ENCODE measurements at regions not wholly inside any gene's neighbourhood (a gene's known extent, or its start where the extent isn't known, plus 50 kb on each side); places are given as distances from the start of the nearest gene placed in this dataset.

DNA sequence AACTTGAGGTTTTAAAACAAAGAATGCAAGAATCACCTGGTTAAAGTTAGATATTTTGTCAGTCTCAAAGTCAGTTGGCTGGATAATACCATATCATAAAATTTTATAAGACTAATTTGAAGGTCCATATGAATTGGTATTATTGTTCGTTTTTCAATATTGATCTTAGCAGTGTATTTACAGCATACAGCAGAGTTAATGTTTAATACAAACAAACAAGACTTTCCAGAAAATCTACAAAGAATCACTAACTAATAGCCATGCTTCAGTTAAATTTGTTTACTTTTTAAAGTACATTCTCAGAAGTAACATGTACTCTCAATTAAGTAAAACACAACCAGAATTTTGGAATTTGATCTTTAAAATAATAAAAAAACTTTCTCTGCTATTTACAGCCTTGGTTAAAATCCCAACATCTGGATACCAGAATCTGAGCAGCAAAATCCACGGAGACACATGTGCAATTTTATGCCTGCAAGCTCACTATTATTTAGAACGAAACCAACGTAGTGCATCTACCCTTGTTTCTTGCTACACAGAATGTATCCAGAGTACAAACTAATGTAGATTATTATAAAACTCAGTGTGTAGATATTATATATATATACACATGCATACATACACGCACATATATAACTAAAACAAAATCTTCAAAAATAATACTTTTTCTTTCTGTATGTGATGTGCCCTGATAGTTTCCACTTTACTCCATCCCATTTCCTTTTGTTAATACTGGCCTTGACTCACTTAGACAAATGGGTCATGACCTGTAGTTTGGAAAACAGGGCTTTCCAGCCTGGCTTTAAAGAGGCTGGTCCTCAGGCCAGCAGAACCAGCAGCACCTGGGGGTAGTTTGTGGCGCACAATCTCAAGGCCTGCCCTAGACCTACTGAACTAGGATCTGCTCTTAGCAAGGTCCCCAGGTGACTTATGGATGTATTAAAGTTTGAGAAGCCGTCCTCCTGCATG, 63.6 kb upstream of the ERG start:
- H3K27ac ChIP-seq (ENCODE audit: extremely low read depth, low read depth, low read length) = no peak overlapping the region
- ChIA-PET CTCF (no interaction called here), POLR2A (no interaction called here)
- no peaks in the 10 kb centered on the region for H3K36me3 ChIP-seq (ENCODE audit: control insufficient read depth in 2 of 2, insufficient read depth in 1 of 2, low read length in 2 of 2)
- TF ChIP-seq CTCF (tag by site-specific recombination; IDR thresholded peaks at IDR 0.05) = no peak
- TF ChIP-seq ZNF623 (tag by site-specific recombination; IDR thresholded peaks at IDR 0.05) = no peak
- TF ChIP-seq, protein P1, sequence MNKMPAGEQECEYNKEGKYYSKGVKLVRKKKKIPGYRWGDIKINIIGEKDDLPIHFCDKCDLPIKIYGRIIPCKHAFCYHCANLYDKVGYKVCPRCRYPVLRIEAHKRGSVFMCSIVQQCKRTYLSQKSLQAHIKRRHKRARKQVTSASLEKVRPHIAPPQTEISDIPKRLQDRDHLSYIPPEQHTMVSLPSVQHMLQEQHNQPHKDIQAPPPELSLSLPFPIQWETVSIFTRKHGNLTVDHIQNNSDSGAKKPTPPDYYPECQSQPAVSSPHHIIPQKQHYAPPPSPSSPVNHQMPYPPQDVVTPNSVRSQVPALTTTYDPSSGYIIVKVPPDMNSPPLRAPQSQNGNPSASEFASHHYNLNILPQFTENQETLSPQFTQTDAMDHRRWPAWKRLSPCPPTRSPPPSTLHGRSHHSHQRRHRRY (tag by site-specific recombination; IDR thresholded peaks at IDR 0.05) = no peak
- no peak for TF ChIP-seq OSR2 (tag by site-specific recombination; IDR thresholded peaks at IDR 0.05)
- TF ChIP-seq ZNF37A (tag by site-specific recombination; IDR thresholded peaks at IDR 0.05) = no peak
- TF ChIP-seq ZNF555 (tag by site-specific recombination; conservative IDR thresholded peaks at IDR 0.05) = no peak
- no peak for TF ChIP-seq ZNF426 (tag by site-specific recombination; IDR thresholded peaks at IDR 0.05)
- TF ChIP-seq, protein P2, sequence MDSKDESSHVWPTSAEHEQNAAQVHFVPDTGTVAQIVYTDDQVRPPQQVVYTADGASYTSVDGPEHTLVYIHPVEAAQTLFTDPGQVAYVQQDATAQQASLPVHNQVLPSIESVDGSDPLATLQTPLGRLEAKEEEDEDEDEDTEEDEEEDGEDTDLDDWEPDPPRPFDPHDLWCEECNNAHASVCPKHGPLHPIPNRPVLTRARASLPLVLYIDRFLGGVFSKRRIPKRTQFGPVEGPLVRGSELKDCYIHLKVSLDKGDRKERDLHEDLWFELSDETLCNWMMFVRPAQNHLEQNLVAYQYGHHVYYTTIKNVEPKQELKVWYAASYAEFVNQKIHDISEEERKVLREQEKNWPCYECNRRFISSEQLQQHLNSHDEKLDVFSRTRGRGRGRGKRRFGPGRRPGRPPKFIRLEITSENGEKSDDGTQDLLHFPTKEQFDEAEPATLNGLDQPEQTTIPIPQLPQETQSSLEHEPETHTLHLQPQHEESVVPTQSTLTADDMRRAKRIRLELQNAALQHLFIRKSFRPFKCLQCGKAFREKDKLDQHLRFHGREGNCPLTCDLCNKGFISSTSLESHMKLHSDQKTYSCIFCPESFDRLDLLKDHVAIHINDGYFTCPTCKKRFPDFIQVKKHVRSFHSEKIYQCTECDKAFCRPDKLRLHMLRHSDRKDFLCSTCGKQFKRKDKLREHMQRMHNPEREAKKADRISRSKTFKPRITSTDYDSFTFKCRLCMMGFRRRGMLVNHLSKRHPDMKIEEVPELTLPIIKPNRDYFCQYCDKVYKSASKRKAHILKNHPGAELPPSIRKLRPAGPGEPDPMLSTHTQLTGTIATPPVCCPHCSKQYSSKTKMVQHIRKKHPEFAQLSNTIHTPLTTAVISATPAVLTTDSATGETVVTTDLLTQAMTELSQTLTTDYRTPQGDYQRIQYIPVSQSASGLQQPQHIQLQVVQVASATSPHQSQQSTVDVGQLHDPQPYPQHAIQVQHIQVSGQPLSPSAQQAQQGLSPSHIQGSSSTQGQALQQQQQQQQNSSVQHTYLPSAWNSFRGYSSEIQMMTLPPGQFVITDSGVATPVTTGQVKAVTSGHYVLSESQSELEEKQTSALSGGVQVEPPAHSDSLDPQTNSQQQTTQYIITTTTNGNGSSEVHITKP (tag by site-specific recombination; IDR thresholded peaks at IDR 0.05) = no peak
- TF ChIP-seq, protein P3, sequence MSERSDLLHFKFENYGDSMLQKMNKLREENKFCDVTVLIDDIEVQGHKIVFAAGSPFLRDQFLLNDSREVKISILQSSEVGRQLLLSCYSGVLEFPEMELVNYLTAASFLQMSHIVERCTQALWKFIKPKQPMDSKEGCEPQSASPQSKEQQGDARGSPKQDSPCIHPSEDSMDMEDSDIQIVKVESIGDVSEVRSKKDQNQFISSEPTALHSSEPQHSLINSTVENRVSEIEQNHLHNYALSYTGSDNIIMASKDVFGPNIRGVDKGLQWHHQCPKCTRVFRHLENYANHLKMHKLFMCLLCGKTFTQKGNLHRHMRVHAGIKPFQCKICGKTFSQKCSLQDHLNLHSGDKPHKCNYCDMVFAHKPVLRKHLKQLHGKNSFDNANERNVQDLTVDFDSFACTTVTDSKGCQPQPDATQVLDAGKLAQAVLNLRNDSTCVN (tag by site-specific recombination; optimal IDR thresholded peaks at IDR 0.05) = no peak
- TF ChIP-seq PRDM4 (tag by site-specific recombination; IDR thresholded peaks at IDR 0.05) = no peak
- TF ChIP-seq ZNF521 (tag by site-specific recombination; IDR thresholded peaks at IDR 0.05) = no peak
- no peak for TF ChIP-seq ZNF529 (tag by site-specific recombination; IDR thresholded peaks at IDR 0.05; ENCODE audit: insufficient replicate concordance)
- no peak for TF ChIP-seq KLF9 (tag by site-specific recombination; IDR thresholded peaks at IDR 0.05; ENCODE audit: low read depth)
- no peak for TF ChIP-seq SALL2 (tag by site-specific recombination; IDR thresholded peaks at IDR 0.05; ENCODE audit: borderline replicate concordance)
- TF ChIP-seq ZNF785 (tag by site-specific recombination; IDR thresholded peaks at IDR 0.05) = no peak
- TF ChIP-seq ZNF114 (tag by site-specific recombination; IDR thresholded peaks at IDR 0.05) = no peak
- no peak for TF ChIP-seq WT1 (tag by site-specific recombination; IDR thresholded peaks at IDR 0.05)
- no peak for TF ChIP-seq ZXDB (tag by site-specific recombination; IDR thresholded peaks at IDR 0.05)
- TF ChIP-seq HOXD13 (CRISPR knock-in tag; IDR thresholded peaks at IDR 0.05; ENCODE audit: borderline replicate concordance) = no peak
- no peaks in the 10 kb centered on the region for H3K9me3 ChIP-seq (ENCODE audit: control insufficient read depth, insufficient read depth, low read depth, low read length)
- no peak overlapping the region for H3K4me3 ChIP-seq (ENCODE audit: low read depth, low read length)
- H3K4me1 ChIP-seq (ENCODE audit: control insufficient read depth, insufficient read depth, low read length) = no peaks in the 10 kb centered on the region
